RPMI7951 (cell line): ENCODE measurements at regions not wholly inside any gene's neighbourhood (a gene's known extent, or its start where the extent isn't known, plus 50 kb on each side); places are given as distances from the start of the nearest gene placed in this dataset.

Experiments used
- DNase-seq: peaks from one replicate; pipeline ENCODE4 v3.0.0-alpha.2; 2012; ENCODE audit warnings: low read depth

DNA sequence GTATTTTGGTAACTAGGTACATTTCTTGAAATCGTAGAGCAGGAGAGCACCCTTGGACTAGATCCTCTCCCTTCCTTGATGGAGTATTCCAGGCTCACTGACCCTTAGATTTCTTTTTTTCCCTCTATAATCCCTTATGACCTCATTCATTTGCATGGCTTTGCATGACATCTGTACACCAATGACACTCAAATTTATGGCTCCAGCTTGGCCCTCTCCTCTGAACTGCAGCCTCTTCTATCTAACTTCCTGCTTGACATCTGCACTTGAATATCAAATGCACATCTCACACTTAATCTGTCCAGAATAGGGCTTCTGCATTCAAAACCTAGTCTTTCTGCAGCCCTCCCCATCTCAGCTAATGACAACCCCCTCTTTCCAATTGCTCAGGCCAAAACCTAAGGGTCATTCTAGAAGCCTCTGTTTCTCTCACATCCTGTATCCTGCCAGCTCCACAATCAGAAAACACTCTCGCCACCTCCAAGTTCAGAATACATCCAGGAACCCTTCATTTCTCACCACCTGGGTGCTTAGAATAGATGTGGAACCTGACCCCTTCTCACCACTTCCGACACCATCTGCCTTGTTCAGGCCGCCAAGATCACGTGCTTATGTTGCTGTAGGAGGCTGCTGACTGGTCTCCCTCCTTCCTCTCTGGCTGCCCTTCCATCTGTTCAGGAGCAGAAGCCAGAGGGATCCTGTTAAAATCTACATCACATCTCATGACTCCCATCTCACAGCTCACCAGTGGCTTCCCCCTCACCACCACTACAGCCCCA, 138.9 kb upstream of the MTNR1B start:
- DNase-seq: no peak

DNA sequence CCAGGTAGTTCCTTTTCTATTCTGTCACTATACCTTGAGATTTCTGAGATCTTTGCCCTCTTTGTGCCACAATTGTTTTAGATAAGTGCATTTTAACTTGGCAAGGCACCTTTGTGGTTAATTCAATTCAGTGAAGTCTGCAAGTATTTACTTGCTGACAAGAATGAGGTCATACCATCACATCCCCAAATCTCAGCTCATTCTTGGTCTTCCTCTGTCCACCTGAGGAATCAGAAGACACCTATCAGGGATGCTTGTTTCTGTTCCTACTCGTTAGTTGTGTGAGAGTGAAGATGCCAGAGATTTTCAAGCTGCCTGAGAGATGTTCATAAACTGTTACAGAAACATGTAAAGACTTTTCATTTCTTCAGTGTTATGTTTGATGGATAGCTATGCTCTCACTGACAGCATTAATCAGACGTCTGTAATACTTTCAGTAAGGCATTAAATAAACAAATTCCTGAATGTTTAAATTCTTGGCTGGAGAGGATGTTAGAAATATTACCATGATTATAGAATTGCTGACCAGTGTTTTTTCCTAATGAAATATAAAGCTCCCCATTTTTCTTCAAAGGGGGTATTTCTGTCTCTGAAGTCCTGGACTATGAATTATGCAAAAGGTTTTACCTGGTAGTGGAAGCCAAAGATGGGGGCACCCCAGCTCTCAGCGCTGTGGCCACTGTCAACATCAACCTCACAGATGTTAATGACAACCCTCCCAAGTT, 135.0 kb upstream of the MTNR1B start:
- DNase-seq: no peak

DNA sequence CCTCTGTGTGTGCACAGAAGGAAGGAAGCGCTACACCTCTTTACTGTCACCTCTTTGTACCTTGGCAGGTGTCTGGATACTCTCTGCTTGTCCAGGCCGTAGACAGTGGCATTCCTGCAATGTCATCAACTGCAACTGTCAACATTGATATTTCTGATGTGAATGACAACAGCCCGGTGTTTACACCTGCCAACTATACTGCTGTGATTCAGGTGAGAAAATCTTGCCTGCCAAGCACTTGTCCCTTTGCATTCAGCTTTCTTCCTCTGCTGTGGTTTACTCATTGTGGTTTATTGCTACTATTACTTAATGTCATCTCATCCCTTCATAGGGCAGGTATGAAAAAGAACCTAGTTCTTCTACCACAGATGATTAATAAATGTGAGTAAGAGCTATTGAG, 131.9 kb upstream of the MTNR1B start:
- DNase-seq: no peak

DNA sequence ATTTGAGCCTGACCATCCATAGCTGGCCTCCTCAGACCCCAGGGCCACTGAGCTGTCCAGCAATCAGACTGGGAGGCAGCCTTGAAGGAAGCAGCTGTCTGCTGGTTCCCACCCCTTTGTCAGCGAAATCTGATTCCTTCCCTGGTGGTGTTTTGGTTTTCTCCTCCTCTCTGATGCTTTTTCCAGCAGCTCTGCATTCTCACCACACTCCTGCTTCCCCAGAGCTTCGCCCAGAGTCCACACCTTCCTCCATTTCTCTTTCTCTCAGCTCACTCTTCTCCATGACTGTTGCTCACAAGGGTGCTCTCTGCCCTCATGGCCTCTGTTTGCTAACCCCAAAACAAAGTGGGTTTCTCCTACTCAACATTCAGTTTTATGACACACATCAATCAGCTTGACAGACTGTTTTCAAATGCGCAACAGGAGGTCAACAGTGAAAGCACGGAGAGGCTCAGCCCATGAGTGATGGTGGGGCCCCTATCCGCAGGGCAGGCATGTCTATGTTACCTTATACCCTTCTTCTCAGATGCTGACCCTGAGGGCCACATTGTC, 130.6 kb upstream of the MTNR1B start:
- no peak for DNase-seq

DNA sequence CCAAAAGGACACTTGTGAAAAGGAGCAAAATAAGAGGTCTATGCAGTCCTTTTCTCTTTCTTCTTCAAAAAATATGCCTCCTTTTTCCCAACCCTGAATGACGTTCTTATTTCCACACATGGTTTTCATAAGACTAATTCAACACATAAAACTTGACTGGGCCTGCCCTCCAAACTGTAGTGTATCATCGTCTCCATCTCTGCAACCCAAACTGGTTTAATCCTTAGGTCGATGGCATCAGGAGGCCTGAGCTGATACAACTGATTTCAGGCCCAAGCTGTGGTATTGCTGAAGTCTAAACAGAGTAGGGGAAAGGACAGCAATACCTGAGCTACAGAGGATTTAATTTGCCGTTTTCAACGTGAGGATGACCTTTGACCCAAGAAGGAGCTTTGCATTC, 130.0 kb upstream of the MTNR1B start:
- DNase-seq: no peak

DNA sequence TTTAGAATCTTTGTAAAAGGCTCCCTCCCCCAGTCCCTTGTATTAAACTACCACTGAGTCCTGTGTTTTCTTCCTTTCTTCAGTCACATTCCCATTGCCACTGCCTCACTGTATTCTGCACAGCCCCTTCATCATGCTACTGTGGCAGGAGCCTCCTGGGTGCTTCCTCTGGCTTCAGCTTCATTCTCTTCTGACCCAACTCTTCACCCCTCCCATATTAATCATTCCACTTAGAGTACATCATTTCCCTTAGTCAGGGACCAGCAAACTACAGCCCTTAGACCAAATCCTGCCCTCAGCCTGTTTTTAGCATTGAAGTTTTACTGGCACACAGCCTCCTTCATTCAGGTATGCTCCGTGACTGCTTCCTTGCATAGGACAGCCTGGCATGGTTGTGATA, 127.7 kb upstream of the MTNR1B start:
- DNase-seq: no peak

DNA sequence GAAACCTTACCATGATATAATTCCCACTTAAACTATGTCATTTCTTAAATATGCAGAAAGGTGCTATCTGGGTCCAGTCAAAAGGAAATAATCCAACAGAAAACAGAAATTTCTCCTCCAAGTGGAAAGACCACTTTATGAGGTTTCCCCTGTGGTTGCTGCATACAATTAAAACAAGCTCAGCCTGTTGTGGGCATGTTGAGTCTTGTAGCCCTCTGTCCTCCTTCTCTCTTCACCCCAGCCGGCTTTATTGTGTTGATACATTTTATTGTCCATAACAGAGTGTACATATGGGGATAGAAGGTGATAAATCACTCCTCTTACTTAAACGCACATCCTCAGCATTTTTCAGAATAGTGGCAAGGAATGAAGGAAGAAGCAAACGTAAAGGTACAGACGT, 126.0 kb upstream of the MTNR1B start:
- no peak for DNase-seq

DNA sequence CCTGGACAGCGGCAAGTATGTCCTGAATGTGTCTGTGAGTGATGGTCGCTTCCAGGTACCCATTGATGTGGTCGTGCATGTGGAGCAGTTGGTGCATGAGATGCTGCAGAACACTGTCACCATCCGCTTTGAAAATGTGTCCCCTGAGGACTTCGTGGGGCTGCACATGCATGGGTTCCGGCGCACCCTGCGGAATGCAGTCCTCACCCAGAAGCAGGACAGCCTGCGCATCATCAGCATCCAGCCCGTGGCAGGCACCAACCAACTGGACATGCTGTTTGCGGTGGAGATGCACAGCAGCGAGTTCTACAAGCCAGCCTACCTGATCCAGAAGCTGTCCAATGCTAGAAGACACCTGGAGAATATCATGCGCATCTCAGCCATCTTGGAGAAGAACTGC, 125.3 kb upstream of the MTNR1B start:
- DNase-seq: no peak

DNA sequence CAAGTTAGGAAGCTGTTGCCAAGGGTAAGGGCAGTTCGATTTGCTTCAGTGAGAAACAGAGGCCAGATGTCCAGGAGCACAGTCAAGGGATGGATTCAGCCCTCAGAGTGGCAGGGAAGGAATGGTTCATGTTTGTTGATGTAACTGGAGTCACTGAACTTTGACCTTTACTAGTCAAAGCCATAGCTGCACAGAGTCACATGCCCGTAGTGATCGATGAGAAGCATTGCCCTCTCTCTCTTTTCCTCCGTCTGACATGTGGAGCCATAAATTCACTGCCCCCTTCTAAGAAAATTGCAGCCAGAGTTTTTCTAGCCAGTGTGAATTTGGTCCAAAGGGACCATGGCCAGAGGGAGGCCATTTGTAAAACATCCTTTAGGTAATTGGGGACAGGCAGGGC, 124.1 kb upstream of the MTNR1B start:
- no peak for DNase-seq

DNA sequence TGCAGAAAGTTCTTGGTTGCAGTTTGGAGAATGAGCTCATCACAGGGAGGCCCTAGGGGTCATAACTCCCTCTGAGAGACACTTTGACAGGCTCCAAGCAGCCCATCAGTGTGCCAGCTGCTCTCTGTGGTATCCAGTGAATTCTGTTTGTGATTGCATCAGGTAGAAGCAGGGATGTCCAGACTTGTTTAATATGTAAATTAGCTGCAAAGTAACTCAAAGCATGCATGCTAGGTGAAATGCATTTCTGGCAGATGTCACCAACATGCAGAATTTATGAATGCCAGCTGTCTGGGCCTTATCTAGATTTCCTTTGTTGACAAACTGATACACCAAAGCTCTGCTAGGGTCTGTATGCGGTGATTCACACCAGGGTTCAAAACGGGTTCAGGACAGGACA, 123.6 kb upstream of the MTNR1B start:
- no peak for DNase-seq

DNA sequence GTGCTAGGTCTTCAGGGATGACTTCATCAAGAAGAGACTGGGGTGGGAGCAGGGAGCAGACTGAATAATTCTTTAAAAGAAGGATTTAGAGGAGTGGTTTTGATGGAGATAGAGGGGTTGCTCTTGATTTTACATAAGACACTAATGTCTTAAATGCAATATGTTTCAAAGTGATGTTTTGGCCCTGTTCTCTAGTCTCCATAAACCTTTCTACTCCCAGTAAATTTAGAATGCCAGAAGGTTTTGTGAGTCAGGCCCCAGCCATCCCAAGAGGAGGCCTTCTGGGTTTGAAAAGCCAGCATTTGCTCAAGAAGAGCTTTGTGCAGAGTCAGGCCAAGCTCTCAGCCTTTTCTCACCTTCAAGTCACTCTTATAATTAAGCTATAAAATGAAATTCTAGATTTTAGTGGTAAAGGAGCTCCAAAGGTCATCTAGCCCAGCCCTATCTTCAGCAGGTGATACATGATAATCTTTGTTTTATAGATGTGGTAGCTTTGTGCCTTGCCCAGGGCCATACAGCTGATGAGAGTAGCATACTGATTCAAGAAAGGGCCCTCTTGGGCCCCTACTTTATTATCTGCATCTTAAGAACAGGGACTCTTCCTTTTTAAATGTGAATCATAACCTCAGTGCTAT, 122.8 kb upstream of the MTNR1B start:
- no peak for DNase-seq

DNA sequence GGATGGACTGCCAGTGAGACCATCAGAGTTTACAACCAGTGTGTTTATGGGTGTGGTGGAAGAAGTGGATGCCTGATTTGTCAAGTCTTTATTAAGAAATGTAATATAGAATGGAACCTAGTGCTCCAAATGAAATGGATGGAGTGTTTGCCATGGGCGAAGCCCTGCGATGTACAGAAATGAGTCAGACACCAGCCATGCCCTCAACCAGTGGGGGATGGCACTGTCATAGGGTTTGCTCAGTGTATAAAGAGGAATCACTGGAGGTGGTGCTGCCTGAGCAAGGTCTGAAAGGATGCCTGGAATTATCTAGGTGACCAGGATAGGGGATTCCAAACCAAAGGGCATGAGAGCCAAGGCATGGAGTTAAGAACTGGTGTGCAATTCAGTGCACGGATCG, 120.9 kb upstream of the MTNR1B start:
- DNase-seq: no peak

DNA sequence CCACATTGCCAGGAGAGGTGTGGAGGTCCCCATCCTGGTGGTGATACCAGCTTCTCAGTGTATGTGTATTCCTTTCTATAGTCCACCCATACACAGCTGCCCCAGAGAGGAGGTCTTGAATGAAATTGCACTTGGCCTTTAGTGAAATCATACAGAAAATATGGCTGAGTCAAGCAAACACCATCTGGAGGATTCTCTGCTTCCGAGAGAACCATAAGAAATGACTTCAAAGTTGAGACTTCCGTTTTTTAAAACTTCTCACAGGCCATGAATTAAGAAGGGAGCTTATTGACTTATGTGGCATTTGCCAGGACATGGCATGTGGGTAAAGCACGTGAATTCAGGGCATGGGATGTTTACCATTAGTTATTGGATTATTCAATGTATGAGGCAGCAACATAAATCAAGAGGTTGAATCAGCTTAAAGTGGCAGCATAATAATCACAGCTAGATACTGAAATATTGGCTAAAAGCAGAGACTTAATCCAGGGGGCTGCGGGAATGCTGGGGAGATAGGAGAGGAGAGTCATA, 119.1 kb upstream of the MTNR1B start:
- DNase-seq: no peak

DNA sequence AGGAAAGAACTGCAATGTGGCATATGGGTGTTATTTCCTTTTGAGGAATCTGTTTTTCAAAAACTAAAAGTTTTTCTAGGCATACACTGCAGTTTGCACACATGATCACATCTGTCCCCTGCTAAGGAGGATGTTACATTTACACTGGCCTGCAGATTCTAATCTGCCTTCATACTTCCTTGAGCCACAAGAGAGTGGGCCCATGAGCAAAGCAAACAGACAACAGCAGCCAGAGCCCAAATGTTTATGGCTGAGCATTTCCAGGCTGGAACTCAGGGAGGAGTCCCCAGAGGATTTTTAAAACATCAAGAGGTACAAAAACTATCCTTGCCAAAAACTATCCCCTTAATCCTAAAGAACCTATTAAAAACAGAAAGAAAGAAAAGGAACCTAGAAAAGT, 117.2 kb upstream of the MTNR1B start:
- DNase-seq: no peak

DNA sequence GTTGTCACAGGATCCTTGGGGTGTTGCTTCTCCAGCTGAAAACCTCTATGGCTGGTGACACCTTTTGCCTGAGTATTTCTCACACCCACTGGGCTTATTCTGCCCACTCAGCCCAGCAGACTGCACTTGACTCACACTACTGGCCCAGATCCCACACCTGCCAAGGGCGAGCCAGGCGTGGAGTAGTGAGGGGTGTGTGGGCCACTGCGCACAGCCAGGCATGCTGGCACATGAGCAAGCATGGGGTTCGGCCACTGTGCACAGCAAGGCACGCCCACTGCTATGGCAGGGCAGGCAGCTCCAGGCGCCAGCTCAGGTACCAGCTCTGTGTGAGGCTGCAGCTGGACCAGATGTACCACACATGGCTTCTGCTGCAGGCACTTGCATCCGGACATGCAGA, 116.5 kb upstream of the MTNR1B start:
- no peak for DNase-seq

DNA sequence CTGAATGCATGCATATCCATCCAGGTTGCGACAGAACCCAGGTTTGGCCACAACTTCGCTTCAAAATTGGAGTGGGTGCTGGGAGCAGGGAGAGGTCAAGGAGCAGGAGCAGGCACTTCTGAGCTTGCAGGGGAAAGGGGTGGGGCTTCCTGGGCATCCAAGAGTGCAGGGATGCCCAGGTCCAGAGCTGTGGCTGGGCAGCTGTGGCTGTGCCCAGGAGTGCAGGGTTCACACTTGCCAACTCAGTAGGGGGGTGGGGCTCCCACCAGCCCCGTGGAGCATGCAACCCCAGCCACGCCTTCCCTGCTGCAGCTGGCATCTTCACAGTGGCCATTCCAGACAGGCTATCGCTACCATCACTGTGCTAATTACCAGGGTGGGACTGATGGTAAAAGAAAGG, 115.3 kb upstream of the MTNR1B start:
- DNase-seq: no peak

DNA sequence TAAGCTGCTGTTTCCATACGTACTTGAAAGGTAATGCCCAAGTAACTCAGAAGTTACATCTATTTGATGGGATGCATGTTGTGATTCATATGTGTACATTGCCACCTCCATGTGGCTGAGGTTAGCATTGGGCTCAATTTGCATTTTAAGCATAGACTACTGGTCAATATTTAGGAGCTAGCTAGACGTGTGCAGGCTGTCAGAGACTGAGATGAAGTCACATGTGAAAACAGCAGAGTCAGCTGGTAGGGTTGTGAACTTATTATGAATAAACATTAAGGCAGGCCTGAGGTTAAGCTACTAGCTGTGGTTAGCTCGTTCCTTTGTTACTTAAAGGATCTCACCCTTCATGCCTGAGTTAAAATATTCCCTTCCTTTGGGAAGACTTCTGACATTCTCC, 114.5 kb upstream of the MTNR1B start:
- no peak for DNase-seq

DNA sequence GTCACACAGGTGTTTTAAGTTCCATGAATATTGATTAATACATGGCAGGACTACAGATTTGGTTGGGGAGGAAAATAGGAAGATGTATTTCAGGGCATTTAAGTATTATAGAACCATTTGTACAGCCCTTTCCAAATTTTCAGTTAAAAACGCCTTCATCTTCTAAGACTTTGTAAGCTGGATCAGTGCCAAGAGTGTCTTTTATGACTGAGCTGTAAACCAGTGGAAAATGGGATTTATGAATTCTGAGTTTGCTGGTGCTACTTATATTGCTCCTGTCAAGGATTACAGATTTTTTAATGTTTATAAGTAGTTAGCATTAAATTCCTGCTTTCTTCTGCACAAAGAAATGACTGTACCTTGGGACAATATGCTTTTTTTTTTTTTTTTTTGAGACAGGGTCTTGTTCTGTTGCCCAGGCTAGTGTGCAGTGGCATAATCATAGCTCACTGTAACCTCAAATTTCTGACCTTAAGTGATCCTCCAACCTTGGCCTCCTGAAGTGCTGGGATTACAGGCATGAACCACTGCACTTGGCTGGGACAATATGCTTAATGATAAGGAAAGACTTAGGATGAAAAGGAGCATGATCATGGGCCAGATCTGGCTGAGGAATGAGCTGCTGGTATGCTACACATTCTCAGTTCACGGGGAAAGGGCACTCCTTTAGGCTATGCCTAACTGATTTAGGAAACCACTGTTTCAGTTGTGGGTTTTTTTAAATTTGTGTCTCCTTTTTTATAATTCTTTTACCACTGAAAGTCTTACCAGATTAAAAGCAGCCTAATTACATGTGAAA, 113.6 kb upstream of the MTNR1B start:
- no peak for DNase-seq

DNA sequence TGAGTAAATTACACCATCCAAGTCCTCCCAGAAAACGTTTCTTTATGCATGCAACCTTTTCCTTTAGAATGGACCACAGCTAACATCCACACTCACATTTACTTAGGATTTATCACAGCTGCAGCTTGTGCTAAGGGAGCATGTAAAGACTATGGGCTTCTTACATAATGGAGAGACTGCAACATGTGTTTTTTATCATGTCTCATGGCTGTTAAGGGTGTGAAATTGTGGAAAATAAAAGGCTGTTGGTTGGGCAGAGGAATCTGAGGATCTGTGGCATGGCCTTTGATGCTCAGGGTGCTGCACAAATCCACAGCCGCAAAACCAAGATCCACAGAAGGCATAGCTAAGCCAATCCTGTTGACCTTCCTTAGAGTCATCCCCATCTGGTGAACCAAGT, 112.0 kb upstream of the MTNR1B start:
- no peak for DNase-seq

DNA sequence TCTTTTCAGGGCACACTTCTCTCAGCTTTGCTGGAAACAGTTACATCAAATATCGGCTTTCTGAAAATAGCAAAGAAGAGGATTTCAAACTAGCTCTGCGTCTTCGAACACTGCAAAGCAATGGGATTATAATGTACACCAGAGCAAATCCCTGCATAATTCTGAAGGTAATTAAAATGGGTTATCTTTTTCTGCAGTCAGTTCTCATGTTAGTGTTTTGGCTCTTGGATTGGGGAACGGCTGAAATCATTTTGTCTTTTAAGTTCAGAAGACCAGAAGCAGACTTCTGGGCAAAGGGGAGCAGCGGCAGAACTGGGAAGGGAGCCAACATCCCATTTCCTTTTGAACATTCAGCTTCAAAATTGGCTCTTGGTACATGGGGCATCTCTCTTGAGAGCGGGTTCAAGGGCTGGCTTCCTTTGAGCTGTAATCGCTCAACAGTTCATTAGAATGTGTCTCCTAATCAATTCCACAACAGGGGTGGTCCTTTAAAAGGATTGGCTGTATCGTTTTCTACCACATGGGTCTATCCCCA, 110.2 kb upstream of the MTNR1B start:
- no peak for DNase-seq

DNA sequence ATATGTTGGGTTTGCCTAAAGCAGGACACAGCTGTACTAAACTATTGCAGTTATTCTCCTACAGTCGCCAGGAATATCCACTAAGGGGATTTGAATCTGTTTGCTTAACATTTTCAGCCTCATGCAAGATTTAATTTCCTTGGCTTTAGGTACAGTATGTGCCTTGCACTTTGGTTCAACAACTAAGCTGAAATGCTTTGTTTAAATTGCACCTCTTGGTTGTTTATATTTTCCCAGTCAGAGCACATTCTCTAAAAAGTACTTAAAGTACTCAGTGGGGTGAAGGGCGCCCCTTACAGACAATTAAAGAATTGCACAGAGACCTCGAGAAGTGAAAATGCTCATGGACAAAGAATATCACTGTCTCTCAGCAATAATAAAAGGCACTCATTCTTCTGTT, 107.8 kb upstream of the MTNR1B start:
- no peak for DNase-seq

DNA sequence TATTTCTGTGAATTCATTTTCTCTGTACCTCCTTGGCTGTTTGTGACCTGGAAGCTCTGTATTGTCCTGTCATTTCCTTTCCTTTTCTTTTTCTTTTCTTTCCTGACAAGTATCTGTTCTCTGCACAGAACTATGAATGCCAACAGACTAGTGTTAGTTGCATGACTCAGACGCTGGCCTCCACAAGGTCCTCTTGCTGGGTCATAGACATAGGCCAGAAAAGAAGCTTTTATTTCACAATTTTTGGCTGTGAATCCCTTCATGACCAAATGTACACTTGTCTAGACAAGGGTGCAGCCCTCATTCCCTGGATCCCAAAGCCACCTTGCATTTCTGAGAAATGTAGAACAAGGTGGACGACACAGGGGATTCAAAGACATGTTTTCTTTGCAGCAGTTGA, 104.1 kb upstream of the MTNR1B start:
- no peak for DNase-seq
